ENCODE measurements at regions not wholly inside any gene's neighbourhood (a gene's known extent, or its start where the extent isn't known, plus 50 kb on each side); places are given as distances from the start of the nearest gene placed in this dataset.
"Not testable (repeated sequence)": the region's sequence is repeated elsewhere in the genome, so short reads cannot be mapped to it uniquely, and the experiment has no call there.

- no peak overlapping the region for H3K4me3 Mint-ChIP-seq
- peaks cover 4% of the 10 kb centered on the region for H3K9me3 Mint-ChIP-seq
- no peaks in the 10 kb centered on the region for H3K27me3 Mint-ChIP-seq (ENCODE audit: low read depth)
- H3K36me3 Mint-ChIP-seq (ENCODE audit: low read depth): no peaks in the 10 kb centered on the region
- H3K4me1 Mint-ChIP-seq (ENCODE audit: low read depth): no peaks in the 10 kb centered on the region
- no peak for DNase-seq (ENCODE audit: low spot score)
- H3K27ac Mint-ChIP-seq: no peak overlapping the region
These were observed 203.7 kb downstream of the AMY1C start for GRCh38 chr1:103953386-103953785.

- peaks cover 14% of the 10 kb centered on the region for H3K9me3 Mint-ChIP-seq
- no peaks in the 10 kb centered on the region for H3K4me1 Mint-ChIP-seq (ENCODE audit: low read depth)
- no peak overlapping the region for H3K27ac Mint-ChIP-seq
- H3K27me3 Mint-ChIP-seq (ENCODE audit: low read depth): no peaks in the 10 kb centered on the region
- H3K36me3 Mint-ChIP-seq (ENCODE audit: low read depth): no peaks in the 10 kb centered on the region
- H3K4me3 Mint-ChIP-seq: no peak overlapping the region
- DNase-seq (ENCODE audit: low spot score): no peak
These were observed 209.0 kb downstream of the AMY1C start for GRCh38 chr1:103958699-103959098.

- DNase-seq (ENCODE audit: low spot score): no peak
- no peaks in the 10 kb centered on the region for H3K36me3 Mint-ChIP-seq (ENCODE audit: low read depth)
- no peaks in the 10 kb centered on the region for H3K27me3 Mint-ChIP-seq (ENCODE audit: low read depth)
- H3K4me1 Mint-ChIP-seq (ENCODE audit: low read depth): no peaks in the 10 kb centered on the region
- no peak overlapping the region for H3K27ac Mint-ChIP-seq
- peaks cover 14% of the 10 kb centered on the region for H3K9me3 Mint-ChIP-seq
- H3K4me3 Mint-ChIP-seq: no peak overlapping the region
These were observed 209.9 kb downstream of the AMY1C start for GRCh38 chr1:103959565-103959964.

- no peak for DNase-seq (ENCODE audit: low spot score)
- H3K9me3 Mint-ChIP-seq: peaks cover 14% of the 10 kb centered on the region
- no peak overlapping the region for H3K27ac Mint-ChIP-seq
- H3K36me3 Mint-ChIP-seq (ENCODE audit: low read depth): no peaks in the 10 kb centered on the region
- H3K27me3 Mint-ChIP-seq (ENCODE audit: low read depth): no peaks in the 10 kb centered on the region
- H3K4me3 Mint-ChIP-seq: no peak overlapping the region
- no peaks in the 10 kb centered on the region for H3K4me1 Mint-ChIP-seq (ENCODE audit: low read depth)
These were observed 210.3 kb downstream of the AMY1C start for GRCh38 chr1:103960045-103960444.

GRCh38 chr1:103960710-103961109, 211.0 kb downstream of the AMY1C start:
- Mint-ChIP-seq H3K27me3 (ENCODE audit: low read depth) (no peaks in the 10 kb centered on the region), H3K4me1 (ENCODE audit: low read depth) (no peaks in the 10 kb centered on the region), H3K36me3 (ENCODE audit: low read depth) (no peaks in the 10 kb centered on the region), H3K9me3 (peaks cover 19% of the 10 kb centered on the region), H3K27ac (no peak overlapping the region), H3K4me3 (no peak overlapping the region)
- no peak for DNase-seq (ENCODE audit: low spot score)

GRCh38 chr1:103986792-103987191, 237.1 kb downstream of the AMY1C start:
- no peak for DNase-seq (ENCODE audit: low spot score)

GRCh38 chr1:103997631-103998030, 247.9 kb downstream of the AMY1C start:
- Mint-ChIP-seq H3K4me1 (ENCODE audit: low read depth) (no peaks in the 10 kb centered on the region), H3K4me3 (no peak overlapping the region), H3K27ac (no peak overlapping the region), H3K9me3 (peaks cover 28% of the 10 kb centered on the region), H3K27me3 (ENCODE audit: low read depth) (no peaks in the 10 kb centered on the region), H3K36me3 (ENCODE audit: low read depth) (no peaks in the 10 kb centered on the region)
- no peak for DNase-seq (ENCODE audit: low spot score)

More at GRCh38 chr1:103986792-103987191, 237.1 kb downstream of the AMY1C start:
- Mint-ChIP-seq H3K4me1 (ENCODE audit: low read depth) (no peaks in the 10 kb centered on the region), H3K9me3 (peaks cover 28% of the 10 kb centered on the region), H3K4me3 (no peak overlapping the region), H3K36me3 (ENCODE audit: low read depth) (no peaks in the 10 kb centered on the region), H3K27ac (no peak overlapping the region), H3K27me3 (ENCODE audit: low read depth) (no peaks in the 10 kb centered on the region)

GRCh38 chr1:104018922-104019674, 269.4 kb downstream of the AMY1C start:
- DNase-seq (ENCODE audit: low spot score): no peak
- Mint-ChIP-seq H3K4me3 (no peak overlapping the region), H3K27me3 (ENCODE audit: low read depth) (no peaks in the 10 kb centered on the region), H3K9me3 (peaks cover 18% of the 10 kb centered on the region), H3K4me1 (ENCODE audit: low read depth) (no peaks in the 10 kb centered on the region), H3K27ac (no peak overlapping the region), H3K36me3 (ENCODE audit: low read depth) (no peaks in the 10 kb centered on the region)

- Mint-ChIP-seq H3K27me3 (ENCODE audit: low read depth) (no peaks in the 10 kb centered on the region), H3K4me1 (ENCODE audit: low read depth) (no peaks in the 10 kb centered on the region), H3K4me3 (no peak overlapping the region), H3K27ac (no peak overlapping the region), H3K9me3 (peaks cover 15% of the 10 kb centered on the region), H3K36me3 (ENCODE audit: low read depth) (no peaks in the 10 kb centered on the region)
- no peak for DNase-seq (ENCODE audit: low spot score)
These were observed 270.0 kb downstream of the AMY1C start for GRCh38 chr1:104019675-104020049.

- Mint-ChIP-seq H3K9me3 (peaks cover 9% of the 10 kb centered on the region), H3K4me1 (ENCODE audit: low read depth) (no peaks in the 10 kb centered on the region)
- DNase-seq (ENCODE audit: low spot score): no peak
These were observed 278.8 kb downstream of the AMY1C start for GRCh38 chr1:104028416-104029035.

GRCh38 chr1:104029456-104029970, 279.8 kb downstream of the AMY1C start:
- Mint-ChIP-seq H3K4me1 (ENCODE audit: low read depth) (no peaks in the 10 kb centered on the region), H3K27ac (no peak overlapping the region), H3K9me3 (peaks cover 9% of the 10 kb centered on the region), H3K4me3 (no peak overlapping the region), H3K36me3 (ENCODE audit: low read depth) (no peaks in the 10 kb centered on the region), H3K27me3 (ENCODE audit: low read depth) (no peaks in the 10 kb centered on the region)
- DNase-seq (ENCODE audit: low spot score): no peak

More at GRCh38 chr1:104028416-104029035, 278.8 kb downstream of the AMY1C start:
- Mint-ChIP-seq H3K27me3 (ENCODE audit: low read depth) (no peaks in the 10 kb centered on the region), H3K4me3 (no peak overlapping the region), H3K36me3 (ENCODE audit: low read depth) (no peaks in the 10 kb centered on the region), H3K27ac (no peak overlapping the region)

- Mint-ChIP-seq H3K36me3 (ENCODE audit: low read depth) (no peaks in the 10 kb centered on the region), H3K9me3 (peaks cover 23% of the 10 kb centered on the region), H3K27ac (no peak overlapping the region), H3K4me1 (ENCODE audit: low read depth) (no peaks in the 10 kb centered on the region), H3K4me3 (no peak overlapping the region), H3K27me3 (ENCODE audit: low read depth) (no peaks in the 10 kb centered on the region)
- no peak for DNase-seq (ENCODE audit: low spot score)
These were observed 307.1 kb downstream of the AMY1C start for GRCh38 chr1:104056786-104057185.

GRCh38 chr1:104057219-104057898, 307.7 kb downstream of the AMY1C start:
- peaks cover 23% of the 10 kb centered on the region for H3K9me3 Mint-ChIP-seq
- H3K4me1 Mint-ChIP-seq (ENCODE audit: low read depth); DNase-seq (ENCODE audit: low spot score); H3K4me3 Mint-ChIP-seq; H3K36me3 Mint-ChIP-seq (ENCODE audit: low read depth); H3K27ac Mint-ChIP-seq; H3K27me3 Mint-ChIP-seq (ENCODE audit: low read depth): not testable (repeated sequence)

GRCh38 chr1:104061637-104062036, 311.9 kb downstream of the AMY1C start:
- DNase-seq (ENCODE audit: low spot score); H3K36me3 Mint-ChIP-seq (ENCODE audit: low read depth); H3K27ac Mint-ChIP-seq; H3K27me3 Mint-ChIP-seq (ENCODE audit: low read depth); H3K4me1 Mint-ChIP-seq (ENCODE audit: low read depth); H3K4me3 Mint-ChIP-seq: not testable (repeated sequence)
- peaks cover 10% of the 10 kb centered on the region for H3K9me3 Mint-ChIP-seq

All from T-helper 2 cell treated with Interferon-gamma antibody and Interleukin-4, amounts not matched to agents 5 μg/mL and 100 μg/mL, for 36 hours (primary cell).